Activated naive CD4-positive, alpha-beta T cell (primary cell): ENCODE measurements at regions not wholly inside any gene's neighbourhood (a gene's known extent, or its start where the extent isn't known, plus 50 kb on each side); places are given as distances from the start of the nearest gene placed in this dataset.
"Not testable (repeated sequence)": the region's sequence is repeated elsewhere in the genome, so short reads cannot be mapped to it uniquely, and the experiment has no call there.

Source experiments
- DNase-seq, 4 experiments: peaks; one replicate each; lab custom pipeline; 2025; lab: John Stamatoyannopoulos, UW

GRCh38 chr7:23938215-23938614 lies 228.2 kb downstream of the STK31 start:
- no peak for DNase-seq

GRCh38 chr7:23938937-23939552 lies 229.0 kb downstream of the STK31 start:
- no peak for DNase-seq

- not testable (repeated sequence) for DNase-seq
Observed at GRCh38 chr7:23939747-23940146, 229.7 kb downstream of the STK31 start.

- DNase-seq = no peak
Observed at GRCh38 chr7:23941551-23941950, 231.5 kb downstream of the STK31 start.

- no peak for DNase-seq
Observed at GRCh38 chr7:23942032-23942431, 232.0 kb downstream of the STK31 start.

DNA sequence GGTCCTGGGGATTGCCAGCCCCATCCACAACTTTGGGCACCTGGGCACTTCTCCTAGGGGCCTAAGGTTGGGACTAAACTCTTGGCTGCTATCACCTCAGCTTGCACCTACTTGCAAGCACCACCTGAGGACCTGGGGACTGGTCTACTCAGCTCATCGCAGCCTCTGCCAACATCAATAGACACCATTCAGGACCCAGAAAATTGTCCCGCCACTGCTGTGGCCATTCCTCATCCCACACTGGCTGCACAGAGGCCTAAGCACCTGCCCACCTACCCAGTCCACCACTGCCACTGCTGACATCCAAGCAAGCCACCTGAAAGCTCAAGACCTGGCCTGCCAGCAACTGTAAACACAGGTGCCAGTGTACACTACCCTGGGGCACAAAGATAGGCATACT lies 234.1 kb downstream of the STK31 start:
- DNase-seq = no peak

- DNase-seq = no peak
Observed at GRCh38 chr7:23945472-23945871, 235.5 kb downstream of the STK31 start.

- DNase-seq = no peak
Observed at GRCh38 chr7:23955145-23955544, 245.1 kb downstream of the STK31 start.

DNA sequence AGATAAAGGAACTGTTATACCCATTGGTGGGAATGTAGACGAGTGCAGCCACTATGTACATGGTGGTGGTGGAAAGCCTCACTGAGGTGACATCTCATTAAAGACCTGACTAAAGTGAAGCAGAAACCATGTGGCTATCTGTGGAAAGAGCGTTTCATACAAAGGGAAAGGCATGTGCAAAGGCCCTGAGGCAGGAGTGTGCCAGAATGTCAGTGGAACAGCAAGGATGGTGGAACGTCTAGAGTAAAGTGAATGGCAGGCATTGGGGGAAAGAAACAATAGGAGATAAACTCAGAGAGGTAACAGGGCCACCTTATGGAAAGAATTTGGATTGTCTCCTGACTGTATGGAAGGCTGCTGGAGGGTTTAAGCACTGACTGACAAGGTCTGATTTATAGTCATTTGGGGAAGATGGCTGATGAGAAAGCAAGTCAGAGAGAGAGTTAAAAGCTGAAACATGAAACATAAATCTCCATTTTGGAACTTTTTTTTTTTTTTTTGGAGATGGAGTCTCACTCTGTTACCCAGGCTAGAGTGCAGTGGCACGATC lies 245.7 kb downstream of the STK31 start:
- DNase-seq = no peak

DNA sequence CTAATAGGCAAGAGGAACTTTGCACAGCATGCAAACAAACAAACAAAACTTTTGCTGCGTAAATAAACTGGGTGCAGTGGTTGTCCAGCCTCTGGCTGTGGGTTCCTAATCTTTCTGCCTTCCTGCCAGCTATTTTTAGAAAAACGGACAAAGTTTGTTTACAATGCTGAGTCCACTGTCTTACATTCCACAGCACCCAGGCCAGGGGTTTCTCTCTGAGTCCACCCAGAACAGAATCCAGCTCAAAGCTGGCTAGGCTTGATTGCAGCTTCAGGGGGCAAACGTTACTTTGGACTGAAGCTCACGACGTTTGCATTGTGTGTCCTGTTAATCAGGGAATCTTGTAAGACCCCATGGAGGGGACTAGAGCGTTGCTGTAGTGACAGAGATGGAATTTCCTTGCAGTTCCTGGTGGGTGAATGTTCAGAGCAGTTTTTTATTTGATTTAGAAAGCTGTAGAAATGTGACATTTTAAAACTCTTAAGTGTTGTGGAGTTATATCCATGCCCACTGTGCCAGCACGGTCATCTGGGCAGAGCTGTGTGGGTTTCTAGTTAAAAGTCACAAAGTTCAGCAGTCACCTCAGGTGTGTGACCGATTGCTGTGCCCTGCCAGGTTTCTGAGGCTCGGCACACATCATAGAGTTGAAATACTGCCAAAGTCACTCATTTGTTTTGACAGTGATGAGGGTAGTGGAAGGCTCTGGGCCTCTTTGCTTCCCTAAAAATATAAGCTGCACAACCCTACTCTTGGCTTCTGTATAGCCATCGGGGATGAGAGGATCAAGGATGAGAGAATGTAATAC lies 247.0 kb downstream of the STK31 start:
- no peak for DNase-seq

- no peak for DNase-seq
Observed at GRCh38 chr7:23959821-23960220, 249.8 kb downstream of the STK31 start.

DNA sequence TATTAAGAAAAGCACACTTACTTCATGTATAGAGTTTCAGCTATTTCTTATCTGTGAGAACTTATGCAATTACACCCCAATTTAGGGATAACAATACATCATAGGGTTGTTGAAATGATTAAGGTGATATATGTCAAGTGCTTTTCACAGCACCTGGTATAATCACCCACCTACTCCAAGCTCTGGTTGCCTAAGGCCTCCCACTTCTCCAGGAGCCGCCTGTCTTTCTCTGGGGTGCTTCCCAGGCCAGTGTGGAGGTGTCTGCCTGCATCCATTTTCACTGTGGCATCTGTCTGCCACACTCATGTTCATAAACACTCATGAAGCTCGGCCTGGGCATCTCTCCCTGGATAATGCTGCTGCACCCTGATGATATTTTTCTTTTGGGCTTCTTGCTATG lies 250.3 kb downstream of the STK31 start:
- no peak for DNase-seq

GRCh38 chr7:23963461-23964165 lies 253.6 kb downstream of the STK31 start:
- DNase-seq = no peak

DNA sequence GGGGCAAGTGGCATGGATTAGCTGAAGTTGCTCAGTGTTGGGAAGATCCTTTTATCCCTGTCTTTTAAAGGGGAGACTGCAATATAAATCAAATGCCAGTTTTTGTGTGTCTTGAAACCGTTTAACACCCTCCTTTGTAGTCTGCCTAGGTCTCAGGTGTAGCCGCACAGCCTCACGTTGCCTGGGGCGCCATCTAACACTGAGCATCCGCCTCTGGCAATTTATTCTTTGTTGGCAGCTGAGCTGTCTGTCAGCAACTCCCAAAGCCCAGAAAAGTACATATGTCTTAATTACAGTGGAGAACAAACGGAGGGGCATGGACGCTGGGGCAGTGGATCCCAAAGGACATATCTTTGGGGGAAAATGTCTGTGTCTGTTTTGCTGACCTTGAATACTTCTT lies 254.7 kb downstream of the STK31 start:
- DNase-seq = no peak

- DNase-seq = no peak
Observed at GRCh38 chr7:23965296-23965695, 255.3 kb downstream of the STK31 start.

DNA sequence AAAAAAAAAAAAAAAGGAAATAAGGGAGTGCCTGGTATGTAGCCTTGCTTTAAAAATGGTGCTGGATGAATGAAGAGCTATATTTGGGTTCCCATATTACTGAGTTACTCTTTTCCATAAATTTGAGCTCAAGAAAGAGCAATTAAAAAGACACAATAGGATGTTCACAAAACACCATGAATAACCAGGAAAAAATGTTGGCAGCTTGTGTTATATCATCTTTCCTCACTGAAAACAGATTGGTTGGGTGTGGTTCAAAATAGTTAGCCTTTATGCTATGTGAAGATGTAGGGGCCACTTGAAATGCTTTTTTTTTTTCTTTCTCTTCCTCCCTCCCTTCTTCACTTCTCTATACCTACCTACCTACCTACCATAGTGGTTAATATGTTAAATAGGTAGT lies 256.9 kb downstream of the STK31 start:
- no peak for DNase-seq

- no peak for DNase-seq
Observed at GRCh38 chr7:23967949-23968599, 258.1 kb downstream of the STK31 start.

GRCh38 chr7:23968791-23969190 lies 258.8 kb downstream of the STK31 start:
- DNase-seq = no peak

DNA sequence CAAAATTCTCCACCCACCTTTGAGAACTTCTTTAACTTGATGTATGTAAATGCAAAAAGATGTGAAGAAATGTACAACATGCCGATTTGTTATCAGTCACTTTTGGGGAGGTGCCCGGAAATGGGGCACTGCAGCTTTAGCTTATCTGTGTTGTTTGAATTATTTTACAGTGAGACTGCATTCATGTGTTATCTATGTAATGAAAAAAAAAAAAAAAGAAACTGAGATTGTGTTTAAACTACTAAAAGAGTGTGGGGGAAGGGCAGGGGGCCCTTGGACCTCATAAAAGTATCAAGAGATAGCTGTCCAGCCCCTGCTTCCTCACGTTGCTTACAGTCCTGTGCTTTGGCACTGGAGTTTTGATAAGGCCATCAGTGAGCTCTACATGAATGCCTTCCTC lies 259.4 kb downstream of the STK31 start:
- DNase-seq = no peak

DNA sequence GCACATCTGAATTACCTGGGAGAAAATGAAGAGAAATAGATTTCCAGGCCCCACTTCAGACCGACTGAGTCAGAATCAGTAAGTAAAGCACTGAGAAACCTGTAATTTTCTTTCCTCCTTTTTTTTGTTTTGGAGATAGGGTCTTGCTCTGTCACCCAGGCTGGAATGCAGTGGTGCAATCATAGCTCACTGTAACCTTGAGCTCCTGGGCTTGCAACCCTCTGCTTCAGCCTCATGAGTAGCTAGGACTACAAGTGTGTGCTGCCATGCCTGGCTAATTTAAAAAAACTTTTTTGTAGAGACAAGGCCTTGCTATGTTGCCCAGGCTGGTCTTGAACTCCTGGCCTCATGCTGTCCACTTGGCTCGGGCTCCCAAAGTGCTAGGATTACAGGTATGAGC lies 260.2 kb downstream of the STK31 start:
- DNase-seq = no peak

- DNase-seq = no peak
Observed at GRCh38 chr7:23971031-23971430, 261.0 kb downstream of the STK31 start.

- DNase-seq = no peak
Observed at GRCh38 chr7:23972057-23972456, 262.0 kb downstream of the STK31 start.
